Ovary (tissue), 7 donors: ENCODE measurements at regions not wholly inside any gene's neighbourhood (a gene's known extent, or its start where the extent isn't known, plus 50 kb on each side); places are given as distances from the start of the nearest gene placed in this dataset.

Experiments
- DNase-seq, 5 donors: peaks; one replicate each; pipeline ENCODE4 v3.0.0-alpha.2; 2019 to 2020
- H3K27ac ChIP-seq, 2 donors: fragments of 200-600 bp; one replicate each; pipeline versions ENCODE4 v1.5.1 to v1.8.0; 2019 to 2022
- H3K27me3 ChIP-seq: fragments of 200-600 bp; one replicate; pipeline ENCODE4 v1.8.0; 2022
- H3K36me3 ChIP-seq: fragments of 200-600 bp; sonication (generic); one replicate; pipeline ENCODE4 v1.5.1; 2019
- H3K4me1 ChIP-seq: one replicate; pipeline ENCODE4 v1.8.1; 2013; ENCODE audit warnings: mild to moderate bottlenecking, moderate library complexity; ENCODE audit not compliant: insufficient read depth
- H3K4me3 ChIP-seq: fragments of 200-600 bp; sonication (generic); one replicate; pipeline ENCODE4 v1.5.1; 2017
- H3K9me3 ChIP-seq, 2 donors: fragments of 200-600 bp in 1 of 2; sonication (generic) in 1 of 2; one replicate each; pipeline versions ENCODE4 v1.5.1 to v1.8.1; 2013 to 2019; ENCODE audit warnings: mild to moderate bottlenecking in 1 of 2, moderate library complexity in 1 of 2
- EP300 ChIP-seq: sonication (generic); formaldehyde crosslinking; IDR thresholded peaks from one replicate; pipeline ENCODE4 v1.6.1; 2017; ENCODE audit warnings: antibody characterized with exemption
- POLR2A ChIP-seq: fragments of 450-650 bp; IDR thresholded peaks from one replicate; pipeline ENCODE4 v1.6.1; 2017; ENCODE audit warnings: antibody characterized with exemption, mild to moderate bottlenecking, moderate library complexity
- WGBS, 3 donors: extraction: QIAGEN DNeasy Blood & Tissue Kit in 1 of 3; methylation state at CpG; one replicate each; pipeline versions ENCODE4 v1.1.5 to v1.1.7; 2013 to 2017; 5-methylcytosine and 5-hydroxymethylcytosine counted together
- intact Hi-C, 4 donors: fragments of 100-400 bp; cut with DNase I; formaldehyde crosslinking; loops; one replicate each; pipeline versions ENCODE4 v1.11.0 to v1.15.1; 2022 to 2023
- TF ChIP-seq, protein P1 (sequence below), 3 donors: fragments of 450-650 bp in 2 of 3; fragments of 200-600 bp in 1 of 3; IDR thresholded peaks; one replicate each; pipeline versions ENCODE4 v1.5.1 to v1.8.0; 2016 to 2022; ENCODE audit warnings: antibody characterized with exemption in 3 of 3, mild to moderate bottlenecking in 1 of 3
- donor health status: DM: no; HTN: no; CAD: no; lungs with moderate emphysema.
- donor health status: DM: no; HTN: no; CAD: no.
- donor health status: Bipolar disorder and iron deficiency.
- donor health status: DM: no; HTN: no; CAD: no.
- donor health status: DM: yes; HTN: yes; CAD: no.

DNA sequence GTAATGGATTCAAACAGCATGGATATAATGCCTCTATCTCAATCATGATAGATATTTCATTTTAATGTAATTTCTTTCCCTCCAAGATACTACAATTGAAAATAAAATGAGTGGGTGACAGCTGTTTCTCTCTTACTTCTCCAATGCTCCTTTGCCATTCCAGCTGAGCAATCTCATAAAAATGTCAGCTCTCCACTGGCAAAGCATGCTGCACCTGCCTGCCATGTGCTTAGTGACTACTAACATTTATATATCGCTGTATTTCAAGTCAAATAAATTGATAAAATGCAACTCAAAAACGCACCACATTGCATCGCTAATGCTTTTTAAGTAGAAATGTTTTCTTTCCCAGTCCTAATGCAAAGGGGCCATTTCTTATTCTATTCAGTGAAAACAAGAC is 1093.9 kb downstream of the CBLN2 start:
- no peaks in the 10 kb centered on the region for H3K36me3 ChIP-seq
- no peaks in the 10 kb centered on the region for H3K27me3 ChIP-seq
- no peak overlapping the region for H3K4me3 ChIP-seq
- 78 to 83% (median 81%) methylated on average over 3 of the region's 3 CpGs for WGBS, 3 donors
- no peak for TF ChIP-seq POLR2A
- TF ChIP-seq EP300, result no peak
- TF ChIP-seq, protein P1, sequence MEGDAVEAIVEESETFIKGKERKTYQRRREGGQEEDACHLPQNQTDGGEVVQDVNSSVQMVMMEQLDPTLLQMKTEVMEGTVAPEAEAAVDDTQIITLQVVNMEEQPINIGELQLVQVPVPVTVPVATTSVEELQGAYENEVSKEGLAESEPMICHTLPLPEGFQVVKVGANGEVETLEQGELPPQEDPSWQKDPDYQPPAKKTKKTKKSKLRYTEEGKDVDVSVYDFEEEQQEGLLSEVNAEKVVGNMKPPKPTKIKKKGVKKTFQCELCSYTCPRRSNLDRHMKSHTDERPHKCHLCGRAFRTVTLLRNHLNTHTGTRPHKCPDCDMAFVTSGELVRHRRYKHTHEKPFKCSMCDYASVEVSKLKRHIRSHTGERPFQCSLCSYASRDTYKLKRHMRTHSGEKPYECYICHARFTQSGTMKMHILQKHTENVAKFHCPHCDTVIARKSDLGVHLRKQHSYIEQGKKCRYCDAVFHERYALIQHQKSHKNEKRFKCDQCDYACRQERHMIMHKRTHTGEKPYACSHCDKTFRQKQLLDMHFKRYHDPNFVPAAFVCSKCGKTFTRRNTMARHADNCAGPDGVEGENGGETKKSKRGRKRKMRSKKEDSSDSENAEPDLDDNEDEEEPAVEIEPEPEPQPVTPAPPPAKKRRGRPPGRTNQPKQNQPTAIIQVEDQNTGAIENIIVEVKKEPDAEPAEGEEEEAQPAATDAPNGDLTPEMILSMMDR (IDR thresholded peaks at IDR 0.05), result no peak
- no peak overlapping the region for H3K27ac ChIP-seq
- H3K9me3 ChIP-seq, result no peaks in the 10 kb centered on the region
- no peak for DNase-seq
- no peaks in the 10 kb centered on the region for H3K4me1 ChIP-seq
- intact Hi-C loops, result no loop called here

DNA sequence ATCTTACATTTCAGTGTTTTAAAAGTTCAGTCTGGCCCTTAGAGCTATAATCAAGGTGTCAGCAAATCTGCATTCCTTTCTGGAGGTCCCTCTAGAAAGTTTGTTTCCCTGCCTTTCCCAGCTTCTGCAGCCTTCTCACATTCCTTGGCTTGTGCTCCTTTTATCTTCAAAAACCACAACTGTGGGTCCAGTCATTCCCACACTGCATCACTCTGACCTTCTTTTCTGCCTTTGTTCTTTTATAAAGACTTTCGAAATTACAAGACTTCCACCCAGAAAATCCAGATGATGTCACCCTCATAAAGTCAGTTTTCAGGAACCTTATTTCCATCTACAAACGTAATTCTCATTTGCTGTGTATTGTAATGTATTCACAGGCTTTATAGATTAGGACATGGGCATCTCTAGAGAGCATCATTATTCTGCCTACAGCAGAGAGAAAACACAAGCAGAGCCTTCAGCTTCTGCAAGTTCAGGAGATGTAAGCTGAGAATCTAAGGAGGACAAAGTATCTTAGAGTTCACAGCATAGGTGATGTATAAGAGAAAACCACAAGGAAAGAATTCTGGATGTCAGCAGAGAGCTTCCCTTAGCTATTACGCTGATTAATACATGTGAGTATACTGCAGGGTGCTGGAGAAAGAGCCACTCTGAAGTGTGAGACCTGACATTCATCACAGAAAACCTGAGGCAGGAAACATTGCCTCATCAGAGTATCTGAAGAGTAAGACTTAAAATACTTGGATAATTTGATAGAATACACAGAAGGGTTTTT is 1100.2 kb downstream of the CBLN2 start:
- DNase-seq, result no peak
- H3K27me3 ChIP-seq, result no peaks in the 10 kb centered on the region
- no peak overlapping the region for H3K27ac ChIP-seq
- H3K4me3 ChIP-seq, result no peak overlapping the region
- no peaks in the 10 kb centered on the region for H3K4me1 ChIP-seq
- intact Hi-C loops, result no loop called here
- H3K36me3 ChIP-seq, result no peaks in the 10 kb centered on the region
- WGBS, 3 donors, result 34 to 42% (median 37%) methylated on average over 3 of the region's 3 CpGs
- TF ChIP-seq, protein P1 (IDR thresholded peaks at IDR 0.05), result no peak
- no peak for TF ChIP-seq POLR2A
- TF ChIP-seq EP300, result no peak
- H3K9me3 ChIP-seq, result no peaks in the 10 kb centered on the region

DNA sequence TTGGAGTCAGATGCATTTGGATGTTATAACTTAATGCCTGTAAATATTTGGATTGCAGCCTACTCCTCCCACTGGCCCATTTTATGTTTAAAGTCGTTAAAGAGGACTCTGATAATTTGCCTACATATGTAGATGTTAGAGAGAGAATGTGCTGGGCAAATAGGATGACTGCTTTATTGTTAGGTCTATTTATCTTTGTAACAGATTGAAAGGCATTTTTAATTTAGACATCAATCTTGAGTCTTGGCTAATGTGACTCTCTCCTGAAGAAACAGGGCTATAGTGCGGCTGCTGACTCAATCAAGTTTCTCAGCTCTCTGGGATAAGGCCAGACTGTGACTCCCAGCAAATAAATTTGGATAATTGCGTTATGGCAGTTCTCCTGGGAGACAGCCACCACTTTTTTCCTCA is 1101.4 kb downstream of the CBLN2 start:
- intact Hi-C loops, result no loop called here
- Histone ChIP-seq H3K9me3 (no peaks in the 10 kb centered on the region), H3K4me3 (no peak overlapping the region), H3K4me1 (no peaks in the 10 kb centered on the region), H3K27me3 (no peaks in the 10 kb centered on the region), H3K36me3 (no peaks in the 10 kb centered on the region), H3K27ac (no peak overlapping the region)
- WGBS, 3 donors, result 24 to 37% (median 34%) methylated on average over 3 of the region's 3 CpGs
- no peak for DNase-seq
- TF ChIP-seq POLR2A (no peak), EP300 (no peak)
- TF ChIP-seq, protein P1 (IDR thresholded peaks at IDR 0.05), result no peak

DNA sequence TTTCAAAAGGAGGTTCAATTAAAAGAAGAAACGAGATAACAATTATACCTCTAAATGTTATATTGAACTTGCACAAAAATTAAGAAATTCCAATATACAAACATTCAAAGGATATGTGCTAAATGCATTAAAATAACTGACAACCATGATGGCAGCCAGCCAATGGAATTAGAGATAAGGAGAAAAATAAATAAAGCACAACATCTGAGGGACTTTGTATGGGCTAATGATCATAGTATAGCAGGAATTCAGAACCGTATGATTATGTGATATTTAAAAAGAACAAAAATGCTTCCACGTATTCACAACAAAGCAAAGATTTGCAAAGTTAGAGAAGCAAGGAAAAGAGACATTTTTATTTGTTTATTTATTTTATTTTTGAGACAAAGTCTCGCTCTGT is 1103.0 kb downstream of the CBLN2 start:
- Histone ChIP-seq H3K27ac (no peak overlapping the region), H3K4me1 (no peaks in the 10 kb centered on the region), H3K4me3 (no peak overlapping the region), H3K27me3 (no peaks in the 10 kb centered on the region), H3K36me3 (no peaks in the 10 kb centered on the region), H3K9me3 (no peaks in the 10 kb centered on the region)
- no peak for TF ChIP-seq POLR2A
- TF ChIP-seq, protein P1 (IDR thresholded peaks at IDR 0.05), result no peak
- TF ChIP-seq EP300, result no peak
- intact Hi-C loops, result no loop called here
- no peak for DNase-seq
- WGBS, 3 donors, result 48 to 60% (median 49%) methylated on average over 4 of the region's 4 CpGs
